T-helper 2 cell (primary cell): ENCODE measurements at regions not wholly inside any gene's neighbourhood (a gene's known extent, or its start where the extent isn't known, plus 50 kb on each side); places are given as distances from the start of the nearest gene placed in this dataset.

Experiments
- DNase-seq, 5 experiments: peaks; one replicate each; pipeline versions ENCODE4 v3.0.0 to v3.0.0-alpha.2; 2012 to 2022

DNA sequence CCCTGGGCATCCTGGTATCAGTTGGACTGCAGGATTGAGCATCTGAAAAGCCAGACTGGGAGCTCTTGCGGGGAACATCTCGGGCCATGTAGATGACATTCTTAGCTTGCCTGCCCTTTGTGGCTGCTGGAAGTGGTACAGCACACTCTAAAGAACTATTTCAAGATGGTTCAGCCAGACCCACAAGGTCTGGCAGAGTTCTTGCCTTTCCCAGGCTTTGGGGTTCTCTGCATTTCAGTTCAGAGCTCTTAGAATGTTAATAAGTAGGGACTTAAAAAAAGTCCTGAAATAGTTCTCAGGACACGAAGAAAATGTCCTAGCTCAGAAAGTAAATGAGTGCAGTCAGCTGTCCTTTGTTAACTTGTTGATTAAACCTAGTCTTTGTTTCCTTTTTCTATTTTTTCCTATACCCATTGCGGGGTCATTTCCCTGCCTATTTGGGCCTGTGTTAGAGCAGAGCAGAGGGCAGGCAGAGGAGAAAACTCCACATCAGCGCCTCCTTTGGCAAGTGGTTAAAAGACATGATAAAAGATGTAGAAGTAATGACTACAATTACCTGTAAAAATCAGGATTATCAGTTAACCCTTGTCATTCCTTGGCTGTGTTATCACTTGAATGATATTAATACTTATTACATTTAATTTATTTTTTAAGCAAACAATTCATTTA lies 291.5 kb downstream of the ZSWIM6 start:
- DNase-seq, result no peak

DNA sequence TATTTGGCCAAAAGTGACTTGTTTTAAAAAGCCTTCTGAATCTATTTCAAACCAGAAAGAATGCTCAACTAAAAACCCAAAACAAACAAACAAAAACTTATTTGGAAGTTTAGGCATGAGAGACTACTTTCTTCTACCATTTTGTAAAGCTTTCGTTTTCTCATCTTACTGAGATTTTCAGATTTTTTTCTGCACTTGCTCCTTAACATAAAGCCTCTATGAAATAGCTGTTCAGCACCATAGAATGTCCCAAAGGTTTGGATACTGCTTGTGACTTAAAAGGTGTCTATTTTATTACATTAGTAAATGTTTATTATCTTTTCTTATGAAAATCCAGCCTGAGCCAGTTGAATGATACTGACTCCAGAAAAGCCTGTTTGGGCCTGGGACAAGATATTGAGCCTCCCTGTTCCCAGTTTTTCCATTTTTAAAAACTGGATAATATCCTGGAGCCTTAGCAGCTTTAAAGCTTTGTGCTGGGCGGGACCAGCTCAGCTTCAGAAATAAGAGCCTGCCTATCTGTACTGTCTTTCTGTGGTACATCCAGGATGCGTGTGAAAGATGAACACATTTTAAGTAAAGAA lies 292.6 kb downstream of the ZSWIM6 start:
- no peak for DNase-seq

DNA sequence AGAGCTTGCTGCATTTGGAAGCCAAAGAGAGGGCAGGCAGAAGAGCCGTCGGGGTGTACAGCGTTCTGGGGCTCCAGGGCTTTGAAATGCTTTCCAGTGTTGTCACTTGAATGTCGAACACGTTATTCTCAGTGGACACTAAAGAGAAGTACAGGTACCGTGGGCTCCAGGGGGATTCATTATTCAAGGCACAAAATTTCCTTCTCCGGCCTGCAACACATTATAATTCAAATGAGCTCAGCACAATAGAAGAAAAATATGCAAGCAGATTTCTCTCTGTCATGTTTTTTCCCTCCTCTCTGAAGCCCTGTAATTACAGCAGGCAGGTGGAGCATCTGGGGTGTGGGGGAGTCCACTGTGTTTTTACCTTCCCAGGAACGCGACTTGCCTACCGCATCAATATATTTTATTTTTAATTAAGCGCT lies 293.1 kb downstream of the ZSWIM6 start:
- DNase-seq, result no peak

DNA sequence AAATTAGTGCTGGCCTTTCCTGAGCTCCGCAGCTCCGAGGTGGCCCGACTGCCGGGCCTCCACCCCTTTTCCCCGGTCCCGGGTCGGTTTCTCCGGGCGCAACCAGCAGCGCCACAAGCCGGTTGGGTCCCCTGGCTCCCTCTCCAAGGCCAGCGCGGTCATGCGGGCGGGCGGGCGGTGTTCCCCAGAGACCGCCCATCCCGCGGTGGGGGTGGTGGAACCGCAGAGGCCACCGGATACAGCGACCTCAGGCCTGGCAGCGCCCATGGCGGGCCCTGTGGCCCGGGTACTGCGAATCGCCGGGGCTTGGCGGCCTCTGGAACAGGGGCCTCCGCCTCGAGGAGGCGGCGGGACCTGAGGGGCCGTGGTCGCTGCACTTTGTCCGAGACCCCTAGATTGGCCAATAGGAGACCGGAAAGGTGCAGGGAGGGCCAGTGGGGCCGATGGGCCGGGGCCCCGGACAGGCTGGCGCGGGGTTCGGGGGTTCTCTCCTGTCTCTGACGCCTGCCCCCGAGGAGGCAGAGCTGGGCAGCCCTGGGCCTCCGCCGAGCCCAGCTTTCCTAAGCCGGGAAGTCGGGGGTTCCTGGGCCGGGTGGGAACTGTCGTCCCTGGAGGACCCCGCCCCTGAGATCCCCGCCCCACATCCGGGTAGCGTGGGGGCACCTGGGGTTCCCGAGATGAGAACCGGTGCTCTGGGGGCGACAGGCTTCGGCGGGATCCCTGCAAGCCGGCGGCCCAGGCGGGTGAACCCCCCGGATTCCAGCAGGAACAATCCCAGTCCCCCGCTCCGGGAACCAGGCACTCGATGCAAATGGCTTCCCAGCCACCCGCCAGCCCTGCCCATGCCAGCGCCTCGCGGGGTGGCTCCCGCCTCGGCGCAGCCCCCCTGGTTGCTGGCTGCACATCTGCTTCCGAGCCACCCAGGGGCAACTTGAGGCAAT lies 293.9 kb downstream of the ZSWIM6 start:
- DNase-seq, result peak in 1 of 5 experiments; percentile 34

DNA sequence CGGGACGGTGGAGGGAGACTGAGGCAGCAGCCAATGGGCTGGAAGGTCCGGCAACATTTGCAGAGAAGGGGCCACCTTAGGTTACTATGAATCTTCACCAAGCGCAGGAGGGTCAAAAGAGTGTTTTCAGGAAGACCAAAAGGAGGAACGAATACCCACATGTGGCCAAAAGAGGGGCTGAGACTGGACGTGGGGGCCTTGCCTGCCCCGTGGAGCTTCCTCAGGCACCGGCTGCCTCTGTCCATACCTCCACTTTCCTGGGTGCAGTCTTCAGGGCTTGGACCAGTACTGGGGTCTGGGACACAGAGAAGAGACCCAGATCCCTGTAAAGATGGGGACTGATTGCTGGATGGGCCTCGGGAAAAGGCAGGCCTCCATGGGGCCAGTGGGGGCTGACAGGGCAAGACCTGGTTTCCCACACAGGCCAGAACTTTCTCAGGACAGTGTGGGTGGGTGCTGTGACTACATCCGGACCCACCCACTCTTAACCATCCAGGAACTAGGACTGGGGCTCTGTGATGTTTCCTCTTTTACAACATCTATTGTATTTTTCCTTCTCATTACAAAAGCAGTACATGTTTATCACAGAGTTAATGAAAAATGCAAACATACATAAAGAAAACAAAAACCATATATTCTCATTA lies 294.7 kb downstream of the ZSWIM6 start:
- no peak for DNase-seq

DNA sequence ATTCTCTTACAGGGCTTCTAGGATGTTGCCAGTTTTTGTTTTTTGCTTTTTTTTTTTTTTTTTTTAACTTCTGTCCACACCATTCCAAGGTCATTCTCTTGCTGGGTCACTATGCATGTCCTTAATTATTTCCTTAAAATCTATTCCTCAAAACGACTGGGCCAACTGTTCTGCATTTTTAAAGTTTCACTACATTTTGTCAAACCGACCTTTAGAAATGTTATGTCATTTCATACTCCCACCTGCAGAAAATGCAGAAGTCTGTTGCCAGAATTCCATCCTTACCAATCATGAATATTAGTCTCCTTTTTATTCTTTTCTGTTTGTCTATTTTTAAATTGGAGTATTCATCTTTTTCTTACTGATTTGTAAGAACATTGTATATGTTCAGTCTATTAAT lies 295.5 kb downstream of the ZSWIM6 start:
- no peak for DNase-seq

DNA sequence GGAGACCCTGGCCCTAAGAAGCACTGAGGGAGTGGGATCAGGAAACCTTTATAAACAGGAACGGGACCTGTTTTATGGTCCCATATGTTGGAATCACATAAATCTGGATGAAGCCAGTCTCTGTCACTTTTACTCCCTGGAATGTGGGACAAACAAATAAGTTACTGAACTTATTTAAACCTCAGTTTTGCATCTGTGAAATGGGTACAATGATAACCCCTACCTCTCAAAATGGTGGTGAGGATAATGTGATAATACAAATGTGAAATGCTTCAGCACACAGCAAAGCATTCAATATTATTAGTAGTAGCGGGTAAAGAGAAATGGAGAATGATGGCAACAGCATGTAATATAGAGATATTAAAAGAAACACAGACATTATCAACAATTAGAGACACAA lies 298.9 kb downstream of the ZSWIM6 start:
- no peak for DNase-seq

DNA sequence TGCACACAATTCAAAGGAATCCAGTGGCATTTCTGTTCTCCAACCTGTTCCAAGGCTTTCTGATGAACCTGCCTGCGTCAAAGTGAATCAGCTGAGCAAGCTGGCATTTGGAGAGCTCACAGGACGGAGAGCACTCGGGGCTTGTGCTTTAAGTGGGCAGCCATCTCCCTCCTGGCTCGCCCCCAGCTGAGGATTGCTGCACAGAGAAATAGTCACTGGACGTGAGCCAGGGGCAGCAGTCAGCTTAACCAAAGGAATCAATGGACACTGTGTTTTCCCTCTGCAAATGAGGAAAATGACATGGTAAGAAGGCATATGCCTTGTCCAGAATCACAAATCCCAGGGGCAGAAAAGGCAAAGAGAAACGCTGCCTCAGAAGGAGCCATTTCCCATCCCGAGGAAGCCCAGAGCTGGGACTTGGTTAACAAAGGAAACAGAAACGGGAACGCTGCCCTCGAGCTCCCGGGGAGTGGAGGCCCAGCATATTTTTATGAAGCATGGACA lies 299.4 kb downstream of the ZSWIM6 start:
- DNase-seq, result no peak

DNA sequence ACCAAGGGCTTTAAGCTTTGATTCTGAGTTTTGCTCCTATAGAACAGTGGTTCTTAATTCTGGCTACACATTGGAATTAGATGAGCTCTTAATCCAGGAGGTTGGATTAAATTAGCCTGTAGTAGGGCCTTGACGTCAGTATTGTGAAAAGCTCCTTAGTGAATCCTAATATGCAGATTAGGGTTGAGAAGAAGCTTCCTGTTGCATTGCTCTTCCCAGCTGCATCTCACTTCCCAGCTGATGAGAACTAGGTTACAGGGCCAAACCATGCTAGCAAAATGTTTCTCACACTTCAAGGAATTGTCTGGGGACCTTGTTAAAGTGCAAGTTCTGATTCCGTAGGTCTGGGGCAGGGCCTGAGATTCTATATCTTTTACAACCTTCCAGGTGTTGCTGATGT lies 300.0 kb downstream of the ZSWIM6 start:
- DNase-seq, result no peak

DNA sequence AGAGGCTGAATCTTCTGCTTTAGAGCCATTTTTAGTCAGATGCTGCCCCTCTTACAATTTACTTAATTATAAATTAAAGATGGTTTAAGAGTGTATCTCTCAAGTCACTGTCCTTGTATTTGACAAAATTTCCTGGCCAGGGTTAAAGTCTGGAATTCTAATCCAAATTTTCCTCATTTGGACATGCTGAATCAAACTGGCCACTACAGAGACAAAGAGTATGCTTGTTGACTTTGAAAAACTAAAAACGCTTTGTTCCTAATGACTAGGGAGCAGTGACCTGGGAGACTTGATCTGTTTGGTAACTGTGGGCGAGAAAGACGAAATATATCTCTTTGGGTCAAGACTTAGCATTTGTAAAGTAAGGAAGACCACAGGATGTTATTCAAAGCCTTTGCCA lies 303.2 kb downstream of the ZSWIM6 start:
- no peak for DNase-seq

DNA sequence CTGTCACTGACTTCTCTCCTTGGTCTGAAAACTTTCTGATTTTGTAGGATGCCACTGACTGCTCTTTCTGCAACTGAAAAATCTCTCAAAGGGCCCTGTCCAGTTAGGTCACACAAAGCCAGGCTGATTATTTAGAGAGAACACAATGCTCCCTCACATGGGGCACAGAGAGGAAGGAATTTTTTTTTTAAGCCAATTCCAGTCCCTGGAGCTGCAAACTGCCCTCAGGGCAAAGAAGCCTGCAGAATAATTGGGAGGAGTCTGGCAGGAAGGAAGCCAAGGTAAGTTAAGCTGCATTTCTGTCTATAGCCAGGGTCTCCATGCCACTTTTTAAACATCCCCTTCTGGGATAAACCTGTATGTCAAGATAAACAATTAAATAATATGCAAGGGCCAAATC lies 305.5 kb downstream of the ZSWIM6 start:
- no peak for DNase-seq

DNA sequence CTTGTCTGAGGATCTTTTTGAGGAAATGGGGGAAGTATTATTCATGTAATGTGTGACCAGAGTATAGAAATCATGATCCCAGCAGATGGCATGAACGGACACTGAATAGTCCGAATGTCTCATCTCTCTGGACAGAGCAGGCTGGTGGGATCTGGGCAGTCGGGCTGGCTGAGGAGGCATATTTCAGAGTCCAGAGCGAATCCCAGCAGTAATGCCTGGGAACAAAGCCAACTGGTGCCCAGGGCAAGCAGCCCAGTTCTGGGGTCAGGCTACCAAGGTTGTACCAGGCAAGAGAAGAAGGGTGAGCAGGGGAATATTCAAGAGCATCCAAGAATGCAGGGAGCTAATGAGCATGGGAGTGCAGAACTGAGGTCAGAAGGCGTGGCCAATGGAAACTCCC lies 306.4 kb downstream of the ZSWIM6 start:
- no peak for DNase-seq

DNA sequence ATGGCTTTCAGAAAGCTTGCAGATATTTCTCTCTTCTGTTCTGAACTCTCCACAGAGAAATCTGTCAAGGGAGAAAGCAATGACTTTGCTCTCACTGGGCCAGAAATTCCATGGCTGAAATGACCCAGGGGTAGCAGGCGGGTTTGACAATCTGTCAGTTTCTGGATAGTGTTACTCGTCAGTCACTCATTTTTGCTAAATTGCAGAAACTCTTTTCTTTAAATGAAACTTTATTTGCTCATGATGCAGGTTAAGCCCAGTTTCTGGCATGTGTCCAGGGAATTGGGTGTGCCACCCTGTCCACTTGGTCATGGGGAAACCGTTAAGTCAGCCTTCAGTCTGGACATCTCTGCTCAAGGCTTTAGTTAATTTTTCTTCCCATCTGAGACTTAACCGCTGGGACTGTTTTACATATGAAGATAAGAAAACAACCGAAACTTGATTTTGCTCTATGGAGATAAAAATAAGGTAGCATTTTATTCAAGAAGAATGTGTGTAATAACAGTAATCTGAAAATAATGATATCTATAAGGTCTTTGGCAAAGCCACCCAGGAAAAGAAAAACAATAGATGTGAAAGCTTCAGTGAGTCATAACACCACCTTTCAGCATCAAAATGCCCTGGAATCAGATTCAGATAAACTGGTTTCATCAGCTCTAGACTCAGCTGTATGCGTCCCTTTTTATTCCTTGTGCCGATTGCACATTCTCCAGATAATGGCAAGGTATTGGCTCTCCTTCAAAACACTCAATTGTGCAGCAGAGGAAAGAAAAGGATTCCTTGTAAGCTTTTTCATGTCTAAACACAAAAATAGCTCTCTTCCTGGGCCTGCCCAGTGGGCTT lies 308.3 kb downstream of the ZSWIM6 start:
- no peak for DNase-seq

DNA sequence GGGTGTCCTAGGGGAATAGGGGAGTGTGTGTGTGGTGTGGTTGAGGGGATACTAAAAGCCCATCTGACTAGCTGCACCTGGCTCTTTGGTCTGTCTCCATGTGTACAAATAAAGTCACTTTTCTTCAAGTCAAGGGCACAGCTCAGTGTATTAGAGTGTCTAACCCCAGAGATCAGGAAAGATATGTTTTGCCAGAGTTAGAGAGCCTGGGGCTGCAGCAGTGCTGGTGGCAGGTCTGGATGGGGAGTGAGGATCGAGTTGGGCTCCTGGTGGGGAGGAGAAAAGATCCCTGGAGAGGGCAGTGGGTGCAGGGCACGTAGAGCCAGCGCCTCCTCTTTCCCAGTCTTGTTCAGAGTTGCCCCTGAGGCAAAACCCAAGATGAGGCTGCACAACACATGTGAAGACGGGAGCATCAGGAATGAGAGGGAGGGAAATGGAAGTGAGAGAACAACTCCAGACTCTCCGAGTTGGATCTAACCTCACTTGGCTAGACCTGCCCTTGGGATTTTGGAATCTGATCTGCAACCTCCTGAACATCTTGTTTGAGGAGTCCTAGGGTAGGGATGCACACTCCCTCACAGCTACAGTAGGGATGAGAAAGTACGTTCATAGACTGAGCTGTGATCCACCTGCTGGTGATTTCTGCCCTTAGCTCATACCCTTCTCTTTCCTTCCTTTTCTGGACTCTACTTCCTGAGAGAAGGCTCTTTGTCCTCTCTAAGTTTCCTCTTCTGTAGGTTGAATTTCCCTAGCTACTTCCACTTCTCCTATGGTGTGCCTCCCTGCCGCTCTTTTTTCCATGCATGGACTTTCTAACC lies 309.9 kb downstream of the ZSWIM6 start:
- no peak for DNase-seq

DNA sequence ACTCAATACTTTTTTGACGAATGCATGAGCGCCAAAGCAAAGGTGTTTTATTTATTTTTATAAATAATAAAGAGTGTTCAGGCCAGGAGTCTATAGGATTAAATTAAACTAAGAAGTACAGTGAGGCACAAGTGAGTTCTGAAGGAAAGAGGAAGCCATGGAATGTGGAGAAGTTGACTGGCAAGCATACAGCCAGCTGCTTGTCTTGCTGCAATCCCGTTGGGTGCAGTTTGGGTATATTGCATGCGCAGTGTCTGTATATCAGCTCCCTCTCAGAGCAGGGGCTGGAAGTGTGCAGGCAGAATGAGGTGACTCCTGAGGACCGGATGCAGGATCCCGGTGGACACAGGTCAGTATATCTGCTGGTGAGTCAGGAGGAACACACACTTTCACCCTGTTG lies 315.6 kb downstream of the ZSWIM6 start:
- no peak for DNase-seq

DNA sequence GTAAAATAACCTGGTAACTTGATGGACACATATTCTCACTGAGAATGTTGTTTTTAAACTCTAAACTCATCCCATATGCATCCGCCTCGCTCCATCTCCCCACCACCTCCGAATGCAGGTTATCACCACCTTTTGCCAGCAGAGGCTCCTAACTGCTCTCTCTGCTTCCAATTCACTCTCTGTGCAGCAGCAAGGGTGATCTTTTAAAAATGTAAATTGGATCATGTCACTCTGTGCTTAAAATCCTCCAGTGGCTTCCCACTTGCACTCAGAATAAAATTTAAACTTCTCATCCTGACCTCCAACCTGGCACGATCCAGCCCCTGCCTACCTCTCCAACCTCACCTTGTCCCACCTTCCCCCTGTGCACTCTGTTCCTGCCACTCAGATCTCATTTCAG lies 317.2 kb downstream of the ZSWIM6 start:
- DNase-seq, result no peak

DNA sequence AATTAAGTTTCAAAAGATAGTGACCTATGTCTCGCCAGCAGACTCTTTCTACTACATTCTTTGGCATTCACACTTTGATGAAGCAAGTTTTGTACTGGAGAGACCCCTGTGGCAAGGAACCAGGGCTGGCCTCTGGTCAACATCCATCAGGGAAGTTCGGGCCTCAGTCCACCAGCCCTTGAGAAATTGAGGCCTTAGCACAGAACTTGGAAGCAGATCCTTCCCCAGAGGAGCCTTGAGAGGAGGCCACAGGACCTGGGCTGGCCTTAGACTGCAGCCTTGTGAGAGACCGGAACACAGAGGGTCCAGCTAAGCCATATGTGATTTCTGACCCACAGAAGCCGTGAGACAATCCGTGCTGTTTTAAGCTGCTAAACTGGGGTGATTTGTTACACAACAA lies 317.9 kb downstream of the ZSWIM6 start:
- no peak for DNase-seq

DNA sequence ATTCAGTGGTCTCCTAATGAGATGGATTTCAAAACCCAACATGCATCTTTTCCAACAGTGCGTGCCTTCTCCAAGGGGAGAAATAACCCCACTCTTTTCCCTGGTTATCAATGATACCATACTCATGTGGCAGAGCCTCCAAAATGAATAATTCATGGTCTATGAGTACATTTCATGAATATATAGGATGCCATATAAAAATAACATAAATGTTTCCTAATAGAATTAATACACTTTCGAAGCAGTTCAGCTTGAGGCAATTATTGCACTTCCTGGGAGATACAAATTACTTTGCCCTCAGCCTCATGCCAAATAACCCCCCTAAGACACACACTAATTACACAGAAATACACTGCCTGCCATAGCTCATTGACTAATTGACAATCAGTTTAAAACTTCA lies 318.6 kb downstream of the ZSWIM6 start:
- DNase-seq, result no peak

DNA sequence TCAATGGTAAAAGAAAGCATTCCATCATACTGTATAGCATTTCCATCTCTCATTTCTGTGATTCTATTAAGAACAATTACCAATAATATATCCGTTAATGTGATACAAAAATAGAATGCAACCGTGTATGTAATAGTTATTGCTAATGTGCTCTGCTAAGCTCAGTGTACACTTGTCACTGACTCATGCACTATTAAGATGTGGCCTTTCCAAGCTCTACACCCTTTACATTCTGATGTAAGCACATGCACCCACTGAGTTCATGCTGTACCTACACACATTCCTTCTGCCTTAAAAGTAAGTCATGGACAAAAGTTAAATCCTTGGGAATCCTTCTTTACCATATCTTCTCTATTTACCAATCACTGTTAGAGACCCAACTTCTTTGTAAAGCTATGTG lies 319.1 kb downstream of the ZSWIM6 start:
- DNase-seq, result no peak

DNA sequence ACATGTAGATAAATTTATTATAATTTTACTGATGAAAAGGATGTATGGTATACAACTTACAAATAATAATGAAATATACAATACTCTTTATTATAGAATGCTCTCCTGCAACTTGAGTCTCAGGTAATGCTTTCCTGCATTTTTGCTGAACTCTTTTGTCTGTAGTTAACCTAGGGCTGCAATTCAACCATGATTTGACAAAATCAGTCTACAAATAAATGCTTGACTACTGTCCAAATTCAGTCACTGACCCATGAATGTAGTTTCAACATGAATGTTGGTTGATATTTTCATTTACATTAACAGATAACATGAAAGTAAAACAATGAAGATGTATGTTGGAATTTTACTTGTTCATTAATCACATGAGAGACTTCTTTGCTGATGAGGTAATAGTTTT lies 320.9 kb downstream of the ZSWIM6 start:
- no peak for DNase-seq
